HepG2 (cell line): ENCODE measurements at regions not wholly inside any gene's neighbourhood (a gene's known extent, or its start where the extent isn't known, plus 50 kb on each side); places are given as distances from the start of the nearest gene placed in this dataset.

Experiments
- ATAC-seq: fragments of 200-7000 bp; cut with Tn5 transposase; 3 replicates; pipeline ENCODE4 v1.9.1; 2020; ENCODE audit warnings: mild to moderate bottlenecking, moderate library complexity
- BruUV-seq: library from RNA; stranded (reverse); fragments of 400-500 nt; replicated peaks from 2 replicates; lab custom pipeline; 2021; lab: Mats Ljungman, UMichigan
- CTCF ChIA-PET: fragments of 300-600 bp; formaldehyde crosslinking; extraction: SDS; loops from one replicate; lab custom pipeline; 2021; ENCODE audit warnings: low total read pairs, inconsistent platforms, low intra/inter-chr PET ratio; lab: Yijun Ruan, JAX
- POLR2A ChIA-PET: fragments of 350-600 bp; sonication (Branson Sonifier 250); formaldehyde crosslinking; loops from one replicate; lab custom pipeline; 2020; ENCODE audit warnings: antibody characterized with exemption, inconsistent platforms; lab: Yijun Ruan, JAX
- DNase-seq: peaks from one replicate; pipeline ENCODE4 v3.0.0-alpha.2; 2015; ENCODE audit warnings: low spot score
- FAIRE-seq: peaks from 3 replicates; lab custom pipeline; 2011; peaks lifted over from hg19 to GRCh38; lab: Jason Lieb, UNC
- H2AFZ ChIP-seq: one replicate; pipeline ENCODE4 v1.6.1; 2011; ENCODE audit warnings: low read length, inconsistent platforms
- H3K27ac ChIP-seq: fragments of 300-600 bp; 3 replicates; pipeline ENCODE4 v1.8.0; 2011; ENCODE audit warnings: mixed run types, mild to moderate bottlenecking, mixed read lengths, low read length, inconsistent platforms; ENCODE audit not compliant: insufficient read depth; ENCODE audit errors: extremely low read length
- H3K27me3 ChIP-seq, 2 experiments: fragments of 200-600 bp in 1 of 2; 2 replicates in 1 of 2; 3 replicates in 1 of 2; pipeline versions ENCODE4 v1.6.0 to v1.8.0; 2011; ENCODE audit warnings: low read length in 2 of 2, mild to moderate bottlenecking in 2 of 2, moderate library complexity in 2 of 2, inconsistent platforms in 1 of 2; ENCODE audit not compliant: insufficient read depth in 2 of 2, control insufficient read depth in 1 of 2
- H3K36me3 ChIP-seq, 2 experiments: fragments of 200-600 bp in 1 of 2; replicated peaks in 1 of 2; 2 replicates in 1 of 2; 3 replicates in 1 of 2; pipeline versions ENCODE4 v1.5.1 to v1.8.0; 2011; ENCODE audit warnings: low read length in 2 of 2, inconsistent platforms in 1 of 2; ENCODE audit not compliant: insufficient read depth in 2 of 2, control insufficient read depth in 1 of 2
- H3K4me1 ChIP-seq: 2 replicates; pipeline ENCODE4 v1.5.1; 2012; ENCODE audit warnings: low read length, inconsistent platforms; ENCODE audit not compliant: insufficient read depth
- H3K4me2 ChIP-seq: 2 replicates; pipeline ENCODE4 v1.6.0; 2011; ENCODE audit warnings: low read depth, low read length, inconsistent platforms
- H3K4me3 ChIP-seq, 3 experiments: fragments of 200-600 bp in 1 of 3; sonication (generic), shearing (Covaris generic) in 1 of 3; replicated peaks in 1 of 3; 2 replicates each; pipeline ENCODE4 v1.5.1; 2011 to 2016; ENCODE audit warnings: low read length in 3 of 3, inconsistent platforms in 2 of 3, low read depth in 2 of 3, mild to moderate bottlenecking in 2 of 3, control low read depth in 1 of 3, mixed read lengths in 1 of 3; ENCODE audit not compliant: insufficient read depth in 1 of 3
- H3K79me2 ChIP-seq: one replicate; pipeline ENCODE4 v1.6.1; 2011; ENCODE audit warnings: low read length, inconsistent platforms; ENCODE audit not compliant: insufficient read depth
- H3K9ac ChIP-seq: 2 replicates; pipeline ENCODE4 v1.6.0; 2011; ENCODE audit warnings: mild to moderate bottlenecking, low read depth, low read length, inconsistent platforms; ENCODE audit not compliant: insufficient read depth
- H3K9me3 ChIP-seq: 2 replicates; pipeline ENCODE4 v1.5.1; 2012; ENCODE audit warnings: mild to moderate bottlenecking, low read length
- H4K20me1 ChIP-seq: 2 replicates; pipeline ENCODE4 v1.6.0; 2011; ENCODE audit warnings: inconsistent platforms, mild to moderate bottlenecking, low read length, moderate library complexity; ENCODE audit not compliant: insufficient read depth
- ARID2 ChIP-seq: sonication (generic); formaldehyde crosslinking; IDR thresholded peaks from 2 replicates; pipeline ENCODE4 v1.8.1; 2022; ENCODE audit warnings: mild to moderate bottlenecking, missing genetic modification reagents, borderline replicate concordance
- ASH2L ChIP-seq: fragments of 300-600, 200-600 bp; sonication (generic); IDR thresholded peaks from 2 replicates; pipeline ENCODE4 v1.7.0; 2017; ENCODE audit warnings: low read depth, mild to moderate bottlenecking, moderate library complexity, mixed read lengths, low read length; ENCODE audit not compliant: insufficient read length
- GZF1 ChIP-seq: sonication (generic); formaldehyde crosslinking; IDR thresholded peaks from 2 replicates; pipeline ENCODE4 v1.5.1; 2020; ENCODE audit warnings: mild to moderate bottlenecking, missing genetic modification reagents
- HNRNPH1 ChIP-seq: fragments of 200-400 bp; formaldehyde crosslinking; optimal IDR thresholded peaks from 2 replicates; pipeline ENCODE3; 2017; ENCODE audit warnings: mild to moderate bottlenecking, low read depth, low read length
- MXD1 ChIP-seq: sonication (generic); formaldehyde crosslinking; IDR thresholded peaks from 2 replicates; pipeline ENCODE4 v1.4.0; 2020; ENCODE audit warnings: mild to moderate bottlenecking, missing genetic modification reagents
- NCOA2 ChIP-seq: sonication (generic); formaldehyde crosslinking; IDR thresholded peaks from 2 replicates; pipeline ENCODE4 v1.8.0; 2022; ENCODE audit warnings: inconsistent platforms
- NFYB ChIP-seq: sonication (generic); formaldehyde crosslinking; IDR thresholded peaks from 2 replicates; pipeline ENCODE4 v1.4.0; 2020; ENCODE audit warnings: missing genetic modification reagents
- PBX3 ChIP-seq: sonication (generic); formaldehyde crosslinking; IDR thresholded peaks from 2 replicates; pipeline ENCODE4 v1.8.1; 2023; ENCODE audit warnings: missing genetic modification reagents, inconsistent platforms, borderline replicate concordance
- RAD51 ChIP-seq: fragments of 450-650 bp; IDR thresholded peaks from 2 replicates; pipeline ENCODE4 v1.6.1; 2016; ENCODE audit warnings: borderline replicate concordance
- SETDB1 ChIP-seq: sonication (generic); formaldehyde crosslinking; IDR thresholded peaks from 2 replicates; pipeline ENCODE4 v1.5.1; 2020; ENCODE audit warnings: missing genetic modification reagents, mild to moderate bottlenecking, borderline replicate concordance
- SOX5 ChIP-seq: IDR thresholded peaks from 2 replicates; pipeline ENCODE4 v1.6.1; 2016; ENCODE audit warnings: borderline replicate concordance
- SPEN ChIP-seq: sonication (generic); formaldehyde crosslinking; IDR thresholded peaks from 2 replicates; pipeline ENCODE4 v1.5.1; 2020; ENCODE audit warnings: low read depth, mild to moderate bottlenecking, missing genetic modification reagents
- TEAD3 ChIP-seq: optimal IDR thresholded peaks from 2 replicates; pipeline ENCODE3; 2016; ENCODE audit warnings: borderline replicate concordance
- ZBTB1 ChIP-seq: sonication (generic); formaldehyde crosslinking; IDR thresholded peaks from 2 replicates; pipeline ENCODE4 v1.4.0; 2020; ENCODE audit warnings: missing genetic modification reagents, borderline replicate concordance
- ZFP91 ChIP-seq: sonication (generic); formaldehyde crosslinking; IDR thresholded peaks from 2 replicates; pipeline ENCODE4 v1.9.0; 2022; ENCODE audit warnings: missing genetic modification reagents, mild to moderate bottlenecking, borderline replicate concordance
- ZFYVE20 ChIP-seq: sonication (generic); formaldehyde crosslinking; IDR thresholded peaks from 2 replicates; pipeline ENCODE4 v1.8.0; 2023; ENCODE audit warnings: low read depth, mild to moderate bottlenecking, moderate library complexity, missing genetic modification reagents, borderline replicate concordance
- ZNF558 ChIP-seq: sonication (generic); formaldehyde crosslinking; IDR thresholded peaks from 2 replicates; pipeline ENCODE4 v1.9.0; 2022; ENCODE audit warnings: mild to moderate bottlenecking, missing genetic modification reagents, borderline replicate concordance
- ZNF781 ChIP-seq: sonication (generic); formaldehyde crosslinking; IDR thresholded peaks from 2 replicates; pipeline ENCODE4 v1.5.1; 2020; ENCODE audit warnings: borderline replicate concordance, mild to moderate bottlenecking, missing genetic modification reagents; ENCODE audit errors: not compliant biosample characterization
- WGBS: methylation state at CpG from one replicate; pipeline ENCODE4 v1.1.6; 2017; ENCODE audit warnings: low lambda C conversion rate; 5-methylcytosine and 5-hydroxymethylcytosine counted together
- in situ Hi-C: cut with HindIII; loops from 2 replicates; pipeline ENCODE4 v1.10.0; 2017; ENCODE audit warnings: low pct_unique_long_range_greater_than_20kb; ENCODE audit not compliant: extremely low pct_ligation_motif_present
- intact Hi-C: fragments of 100-400 bp; cut with micrococcal nuclease; formaldehyde crosslinking; loops from one replicate; pipeline ENCODE4 v1.10.0; 2022; ENCODE audit not compliant: unreplicated experiment

GRCh38 chr7:135844903-135845302 is 96.3 kb upstream of the FAM180A start:
- Histone ChIP-seq H3K9me3 (no peaks in the 10 kb centered on the region), H3K4me2 (no peak overlapping the region), H2AFZ (no peak overlapping the region), H3K27me3 (peaks cover 0 to 6% of the 10 kb centered on the region in 2 experiments; a peak in 1 of 5 replicates), H3K9ac (no peak overlapping the region), H4K20me1 (no peaks in the 10 kb centered on the region), H3K4me3 (no peak overlapping the region), H3K27ac (no peak overlapping the region), H3K4me1 (no peaks in the 10 kb centered on the region), H3K79me2 (no peaks in the 10 kb centered on the region), H3K36me3 (no peaks in the 10 kb centered on the region)
- intact Hi-C loops (no loop called here), in situ Hi-C loops (no loop called here)
- no peak for ATAC-seq
- WGBS, result 10% methylated on average over 5 of the region's 5 CpGs
- ChIA-PET POLR2A (no interaction called here), CTCF (no interaction called here)
- no peak for FAIRE-seq
- BruUV-seq, result no TSS peak
- DNase-seq, result no peak
- TF ChIP-seq ZFYVE20 (CRISPR knock-in tag), result no peak
- TF ChIP-seq MXD1, result no peak
- TF ChIP-seq ASH2L, result no peak
- TF ChIP-seq GZF1 (CRISPR knock-in tag), result no peak
- no peak for TF ChIP-seq RAD51
- no peak for TF ChIP-seq TEAD3 (CRISPR knock-in tag)

GRCh38 chr7:135843214-135843613 is 94.6 kb upstream of the FAM180A start:
- no peak overlapping the region for H3K9ac ChIP-seq
- no peaks in the 10 kb centered on the region for H3K79me2 ChIP-seq
- H3K27me3 ChIP-seq, result peaks cover 0 to 6% of the 10 kb centered on the region in 2 experiments; a peak in 1 of 5 replicates
- ATAC-seq, result no peak
- FAIRE-seq, result no peak
- in situ Hi-C loops, result no loop called here
- H3K4me3 ChIP-seq, result no peak overlapping the region
- CTCF ChIA-PET, result no interaction called here
- H3K4me2 ChIP-seq, result no peak overlapping the region
- 43% methylated on average over 4 of the region's 4 CpGs for WGBS
- H3K9me3 ChIP-seq, result no peaks in the 10 kb centered on the region
- intact Hi-C loops, result no loop called here
- POLR2A ChIA-PET, result no interaction called here
- no peak overlapping the region for H2AFZ ChIP-seq
- H4K20me1 ChIP-seq, result no peaks in the 10 kb centered on the region
- no peaks in the 10 kb centered on the region for H3K4me1 ChIP-seq
- no peak for DNase-seq
- no TSS peak for BruUV-seq
- no peaks in the 10 kb centered on the region for H3K36me3 ChIP-seq
- no peak overlapping the region for H3K27ac ChIP-seq
- TF ChIP-seq NCOA2 (CRISPR knock-in tag), result no peak
- no peak for TF ChIP-seq SOX5
- no peak for TF ChIP-seq ZFP91
- TF ChIP-seq ZNF558 (CRISPR knock-in tag), result no peak
- TF ChIP-seq NFYB (CRISPR knock-in tag), result no peak
- TF ChIP-seq PBX3 (CRISPR knock-in tag), result no peak
- TF ChIP-seq HNRNPH1, result no peak
- no peak for TF ChIP-seq SETDB1 (CRISPR knock-in tag)
- TF ChIP-seq ARID2 (CRISPR knock-in tag), result no peak
- TF ChIP-seq ZNF781 (CRISPR knock-in tag), result no peak
- TF ChIP-seq SPEN, result no peak
- TF ChIP-seq ZBTB1 (CRISPR knock-in tag), result no peak
